AML-193 (cell line): ENCODE measurements at regions not wholly inside any gene's neighbourhood (a gene's known extent, or its start where the extent isn't known, plus 50 kb on each side); places are given as distances from the start of the nearest gene placed in this dataset.
"Not testable (repeated sequence)": the region's sequence is repeated elsewhere in the genome, so short reads cannot be mapped to it uniquely, and the experiment has no call there.

Source experiments
- DNase-seq, 2 experiments: peaks; one replicate each; lab custom pipeline; 2025; lab: John Stamatoyannopoulos, UW

DNA sequence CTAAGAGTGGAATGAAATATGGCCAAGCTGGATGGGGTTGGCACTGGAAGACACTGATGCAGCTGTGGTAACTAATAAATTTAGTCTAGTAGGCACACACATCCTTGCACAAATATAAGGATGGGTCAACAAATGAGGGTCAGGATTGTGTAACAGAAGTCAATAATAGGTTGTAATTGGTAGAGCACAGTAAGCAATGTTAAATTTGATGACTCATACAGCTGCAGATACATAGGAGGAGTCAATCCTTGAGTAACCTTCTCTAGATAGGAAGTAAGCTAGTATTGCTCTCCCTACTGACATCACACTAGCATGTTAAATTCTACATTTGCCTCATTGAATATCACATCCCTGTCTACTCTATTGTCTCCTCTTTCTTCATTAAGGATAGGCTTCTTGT lies 332.1 kb downstream of the PTPRC start:
- DNase-seq, result peak; percentile 91 to 93

DNA sequence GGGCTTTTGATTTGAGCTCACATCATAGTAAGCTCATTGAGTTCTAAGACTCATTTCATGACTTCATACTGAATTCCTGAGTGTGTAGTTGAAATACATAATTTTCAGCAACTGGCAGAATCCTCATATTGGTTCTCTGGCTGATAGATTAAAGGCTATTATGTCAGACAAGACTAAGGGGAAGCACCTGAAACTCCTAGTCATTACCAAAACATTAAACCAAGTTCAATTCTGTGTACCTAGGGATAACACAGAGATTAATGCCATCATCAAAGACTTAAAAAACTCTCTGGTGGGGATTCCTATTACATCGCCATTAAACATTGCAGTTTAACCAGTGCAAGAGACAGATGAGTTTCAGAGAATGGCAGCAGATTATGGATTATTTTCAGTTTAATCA lies 339.1 kb downstream of the PTPRC start:
- DNase-seq, result no peak

DNA sequence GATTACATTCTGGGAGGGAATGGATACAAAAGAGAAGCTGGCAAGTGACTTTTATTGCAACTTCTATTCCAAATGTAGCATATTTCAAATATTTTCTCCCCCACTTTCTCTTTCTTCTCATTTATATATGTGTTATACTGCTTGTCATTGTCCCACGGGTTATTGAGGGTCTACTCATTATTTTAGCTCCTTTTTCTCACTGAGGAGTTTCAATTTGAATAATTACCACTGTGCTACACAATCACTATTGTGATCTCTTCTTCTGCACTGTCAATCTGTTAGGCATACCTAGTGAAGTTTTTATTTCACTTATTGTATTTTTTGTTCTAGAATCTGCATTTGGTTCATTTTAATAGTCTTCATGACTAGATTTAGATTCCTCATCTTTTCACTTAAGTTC lies 339.7 kb downstream of the PTPRC start:
- no peak for DNase-seq

DNA sequence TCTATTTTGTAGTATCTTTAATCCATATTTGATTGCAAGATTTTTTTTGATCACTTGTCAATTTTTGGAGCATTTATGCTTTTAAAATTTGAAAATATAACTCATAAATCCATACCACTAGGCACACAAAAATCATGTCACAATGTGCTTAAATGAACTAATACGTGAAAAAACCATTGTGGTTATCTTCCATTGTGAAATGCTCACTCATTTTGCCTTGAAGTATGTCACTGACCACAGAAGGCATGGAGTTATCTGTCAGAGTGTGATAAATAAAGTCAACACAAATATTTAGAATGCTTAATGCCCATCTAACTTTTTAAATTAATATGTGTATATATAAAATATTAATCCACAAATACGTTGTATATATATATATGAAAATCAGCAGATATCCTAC lies 347.2 kb downstream of the PTPRC start:
- peak; percentile 70 to 81 for DNase-seq

DNA sequence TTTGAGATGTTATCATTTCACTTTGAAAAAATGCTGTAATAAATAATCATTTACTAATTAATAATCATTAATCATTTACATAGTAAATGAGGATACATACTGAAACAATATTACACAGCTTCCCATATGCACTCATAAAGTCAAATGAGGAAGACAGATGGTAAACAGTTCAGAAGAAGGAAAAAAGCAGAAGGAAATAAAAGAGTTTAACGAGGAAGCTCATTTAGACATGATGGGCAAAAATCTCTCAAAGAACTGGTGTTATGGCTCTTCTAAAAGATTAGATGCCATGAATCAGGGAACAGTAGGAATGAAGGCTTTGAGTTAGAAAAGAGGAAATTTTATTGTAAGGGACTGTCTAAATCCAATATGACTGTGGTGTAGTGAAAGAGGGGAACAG lies 347.6 kb downstream of the PTPRC start:
- DNase-seq, result peak; percentile 66 to 75

DNA sequence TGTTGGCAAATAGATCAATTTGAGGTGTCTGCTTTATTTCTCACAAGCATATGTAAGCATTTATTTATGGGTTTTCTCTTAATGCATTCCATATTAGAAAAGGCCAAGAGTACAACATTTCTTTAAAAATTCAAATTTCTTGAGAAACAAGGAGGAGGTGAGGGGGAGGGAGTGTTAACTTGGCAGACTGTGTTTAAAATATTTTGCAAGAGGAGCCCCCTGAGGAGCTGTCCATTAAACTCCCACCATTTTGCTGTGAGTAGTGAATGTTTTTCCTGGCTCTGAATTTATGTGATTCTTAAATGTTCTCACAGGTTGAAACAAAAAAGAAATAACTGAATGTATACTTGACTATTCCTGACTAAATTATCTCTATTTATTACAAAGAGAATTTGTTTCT lies 363.8 kb downstream of the PTPRC start:
- no peak for DNase-seq

- peak; percentile 86 to 88 for DNase-seq
Measured at GRCh38 chr1:199007423-199007822, 368.6 kb downstream of the PTPRC start.

DNA sequence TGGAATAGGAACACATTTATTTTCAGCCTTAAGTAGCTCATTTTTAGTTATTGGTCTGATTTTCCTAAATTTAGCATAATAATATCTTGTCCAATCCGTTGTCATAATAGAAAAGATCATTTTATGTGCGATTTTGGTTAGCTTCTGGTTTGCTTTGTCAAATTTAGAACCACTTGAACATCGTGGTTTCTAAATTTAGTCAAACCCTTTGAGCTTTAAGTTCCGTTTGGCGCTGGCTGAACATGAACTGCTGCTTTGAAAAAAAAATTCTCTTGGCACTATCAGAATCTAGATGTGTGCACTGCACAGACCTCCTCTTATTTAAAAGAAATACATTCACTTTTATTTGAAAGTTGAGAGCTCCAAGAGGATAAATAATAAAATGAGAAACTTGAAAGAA lies 370.6 kb downstream of the PTPRC start:
- no peak for DNase-seq

- peak; percentile 34 to 36 for DNase-seq
Measured at GRCh38 chr1:199010492-199010891, 371.7 kb downstream of the PTPRC start.

GRCh38 chr1:199010933-199011332 lies 372.1 kb downstream of the PTPRC start:
- DNase-seq, result no peak

DNA sequence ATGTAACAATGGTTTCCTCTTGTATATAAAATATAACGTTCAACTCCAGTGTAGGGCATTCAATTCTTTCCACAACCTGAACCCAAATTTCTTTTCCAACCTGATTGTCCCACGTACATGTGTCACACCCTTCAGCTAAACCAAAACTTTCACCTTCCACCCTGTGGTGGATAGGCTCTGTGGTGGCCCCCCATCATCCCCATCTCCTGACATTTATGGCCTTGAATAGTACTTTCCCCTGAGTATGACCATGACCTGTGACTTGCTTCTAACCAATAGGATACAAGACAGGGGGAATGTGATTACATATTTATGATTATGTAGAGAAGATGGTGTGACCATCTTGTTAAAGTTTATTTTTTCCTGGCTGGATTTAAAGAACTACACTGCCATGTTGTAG lies 377.0 kb downstream of the PTPRC start:
- DNase-seq, result no peak

- no peak for DNase-seq
Measured at GRCh38 chr1:199018471-199019135, 379.8 kb downstream of the PTPRC start.

DNA sequence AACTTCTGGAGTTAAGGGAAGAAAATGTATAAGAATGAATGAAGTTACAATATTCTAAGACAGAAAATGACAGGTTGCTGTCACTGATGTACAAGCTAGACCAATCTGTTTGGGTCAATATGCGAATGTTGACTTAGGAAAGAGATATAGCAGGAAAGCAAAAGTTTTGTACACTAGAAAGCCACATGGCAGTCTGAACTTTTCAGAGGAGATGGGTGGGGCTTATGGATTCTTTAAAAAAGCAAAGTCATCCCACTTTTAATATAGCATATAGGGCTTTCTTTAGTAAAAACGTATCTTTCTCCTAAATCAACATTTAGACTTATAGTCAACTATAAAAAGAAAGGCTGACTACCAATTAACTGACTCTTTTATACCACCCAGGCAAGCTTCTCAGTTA lies 381.2 kb downstream of the PTPRC start:
- DNase-seq, result peak; percentile 27 to 41

DNA sequence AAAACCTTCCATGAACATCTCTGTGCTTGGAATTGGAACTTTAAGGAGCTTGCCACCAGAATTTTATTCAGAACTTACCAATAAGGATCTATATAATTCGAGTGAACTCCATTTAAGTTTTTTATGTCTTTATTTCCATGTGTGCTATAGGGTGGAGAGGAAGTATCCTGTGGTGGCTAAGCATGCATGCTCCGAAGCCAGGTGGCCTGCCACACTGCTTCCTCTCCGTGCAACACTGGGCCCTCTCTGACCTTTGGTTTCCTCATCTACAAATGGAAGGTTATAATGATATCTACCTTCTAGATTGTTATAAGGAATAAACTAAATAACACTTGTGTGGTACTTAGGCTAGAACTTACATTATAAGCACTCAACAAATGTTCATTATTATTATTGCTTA lies 382.1 kb downstream of the PTPRC start:
- peak; percentile 28 to 58 for DNase-seq

GRCh38 chr1:199029401-199029800 lies 390.6 kb downstream of the PTPRC start:
- DNase-seq, result no peak

DNA sequence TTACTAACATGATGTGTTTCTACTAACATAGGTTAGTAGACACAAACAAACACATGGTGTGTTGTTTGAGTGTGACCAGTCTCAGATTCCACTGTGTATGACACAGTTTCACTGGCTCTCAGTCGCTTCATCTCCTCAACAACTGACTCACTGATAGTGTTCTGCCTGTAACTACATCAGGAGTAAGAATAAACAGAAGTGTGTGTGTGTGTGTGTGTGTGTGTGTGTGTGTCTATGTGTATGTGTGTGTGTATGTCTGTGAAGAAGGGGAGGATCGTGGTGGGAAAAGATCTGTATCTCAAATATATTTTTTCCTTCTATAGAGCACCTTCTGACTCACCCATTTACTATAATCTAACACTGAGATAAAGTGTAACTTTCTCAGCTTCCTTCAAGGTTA lies 391.0 kb downstream of the PTPRC start:
- no peak for DNase-seq

DNA sequence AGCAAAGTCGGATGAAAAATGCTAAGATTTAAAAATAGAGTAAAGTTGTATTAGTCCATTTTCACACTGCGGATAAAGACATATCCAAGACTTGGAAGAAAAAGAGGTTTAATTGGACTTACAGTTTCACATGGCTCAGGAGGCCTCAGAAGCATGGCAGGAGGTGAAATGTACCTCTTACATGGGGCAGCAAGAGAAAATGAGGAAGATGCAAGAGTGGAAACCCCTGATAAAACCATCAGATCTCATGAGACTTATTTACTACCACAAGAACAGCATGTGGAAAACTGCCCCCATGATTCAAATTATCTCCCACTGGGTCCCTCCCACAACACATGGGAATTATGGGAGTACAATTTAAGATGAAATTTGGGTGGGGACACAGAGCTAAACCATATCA lies 391.7 kb downstream of the PTPRC start:
- DNase-seq, result not testable (repeated sequence)

DNA sequence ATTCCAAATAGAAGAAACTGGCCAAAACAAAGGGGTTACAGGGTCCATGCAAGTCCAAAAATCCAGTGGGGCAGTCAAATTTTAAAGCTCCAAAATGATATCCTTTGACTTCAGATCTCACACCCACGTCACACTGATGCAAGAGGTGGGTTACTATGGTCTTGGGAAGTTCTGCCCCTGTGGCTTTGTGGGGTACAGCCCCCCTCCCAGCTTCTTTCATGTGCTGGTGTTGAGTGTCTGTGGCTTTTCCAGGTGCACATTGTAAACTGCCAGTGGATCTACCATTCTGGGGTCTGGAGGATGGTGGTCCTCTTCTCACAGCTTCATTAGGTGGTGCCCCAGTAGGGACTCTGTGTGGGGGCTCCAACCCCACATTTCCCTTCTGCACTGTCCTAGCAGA lies 392.3 kb downstream of the PTPRC start:
- not testable (repeated sequence) for DNase-seq

DNA sequence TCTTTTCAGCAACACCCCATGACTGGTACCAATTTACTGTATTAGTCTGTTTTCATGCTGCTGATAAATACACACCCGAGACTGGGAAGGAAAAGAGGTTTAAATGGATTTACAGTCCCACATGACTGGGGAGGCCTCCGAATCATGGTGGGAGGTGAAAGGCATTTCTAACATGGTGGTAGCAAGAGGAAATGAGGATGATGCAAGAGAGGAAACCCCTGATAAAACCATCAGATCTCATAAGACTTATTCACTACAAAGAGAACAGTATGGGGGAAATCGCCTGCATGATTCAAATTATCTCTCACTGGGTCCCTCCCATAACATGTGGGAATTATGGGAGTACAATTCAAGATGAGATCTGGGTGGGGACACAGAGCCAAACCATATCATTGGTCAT lies 393.6 kb downstream of the PTPRC start:
- DNase-seq, result not testable (repeated sequence)

DNA sequence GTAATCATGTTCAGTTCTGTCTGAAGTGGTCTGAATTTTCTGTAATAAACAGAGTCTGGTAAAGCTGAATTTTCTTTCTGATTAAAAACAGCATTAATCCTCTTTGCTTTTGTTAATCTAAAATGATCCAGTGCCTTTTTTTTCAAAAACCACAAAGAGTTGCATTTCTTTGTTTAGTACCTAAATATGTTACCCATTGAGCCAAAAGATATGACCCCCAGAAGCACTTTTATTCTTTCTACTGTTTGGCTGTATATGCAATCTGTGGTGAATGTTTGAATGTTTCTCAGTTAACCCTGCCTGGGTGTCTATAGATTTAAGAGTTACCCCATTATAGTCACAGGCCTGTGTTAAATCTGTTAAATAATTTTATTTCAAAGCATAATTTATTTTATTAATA lies 394.8 kb downstream of the PTPRC start:
- no peak for DNase-seq

- no peak for DNase-seq
Measured at GRCh38 chr1:199038156-199038555, 399.3 kb downstream of the PTPRC start.

- no peak for DNase-seq
Measured at GRCh38 chr1:199040076-199040905, 401.5 kb downstream of the PTPRC start.

- DNase-seq, result peak; percentile 97 to 99
Measured at GRCh38 chr1:199041173-199041914, 402.5 kb downstream of the PTPRC start.
